H9 (cell line): ENCODE measurements at regions not wholly inside any gene's neighbourhood (a gene's known extent, or its start where the extent isn't known, plus 50 kb on each side); places are given as distances from the start of the nearest gene placed in this dataset.

Experiments used
- DNase-seq: peaks from one replicate; pipeline ENCODE4 v3.0.0-alpha.2; 2017
- H2AFZ ChIP-seq: one replicate; pipeline ENCODE4 v1.6.1; 2013; ENCODE audit warnings: mild to moderate bottlenecking, low read length, control low read depth, moderate library complexity
- H2AK5ac ChIP-seq: 2 replicates; pipeline ENCODE4 v1.6.1; 2013; ENCODE audit warnings: low read length, control low read depth, mixed read lengths; ENCODE audit not compliant: insufficient read length
- H2BK120ac ChIP-seq: one replicate; pipeline ENCODE4 v1.6.1; 2013; ENCODE audit warnings: low read depth, mild to moderate bottlenecking, low read length, control low read depth, inconsistent platforms; ENCODE audit not compliant: poor library complexity, severe bottlenecking
- H2BK12ac ChIP-seq: 2 replicates; pipeline ENCODE4 v1.6.1; 2013; ENCODE audit warnings: low read length, control low read depth, mixed read lengths, low read depth; ENCODE audit not compliant: insufficient read length
- H2BK15ac ChIP-seq: 2 replicates; pipeline ENCODE4 v1.6.1; 2013; ENCODE audit warnings: low read depth, low read length, control low read depth
- H2BK20ac ChIP-seq: one replicate; pipeline ENCODE4 v1.6.1; 2013; ENCODE audit warnings: low read depth, mild to moderate bottlenecking, low read length, control low read depth, inconsistent platforms; ENCODE audit not compliant: poor library complexity, severe bottlenecking
- H2BK5ac ChIP-seq: 2 replicates; pipeline ENCODE4 v1.6.1; 2013; ENCODE audit warnings: low read length, control low read depth, mixed read lengths; ENCODE audit not compliant: insufficient read length
- H3K14ac ChIP-seq: 2 replicates; pipeline ENCODE4 v1.6.1; 2013; ENCODE audit warnings: low read length, control low read depth; ENCODE audit not compliant: insufficient read depth
- H3K18ac ChIP-seq: 2 replicates; pipeline ENCODE4 v1.6.1; 2013; ENCODE audit warnings: low read depth, mild to moderate bottlenecking, mixed read lengths, low read length, control low read depth; ENCODE audit not compliant: insufficient read length
- H3K23ac ChIP-seq: 2 replicates; pipeline ENCODE4 v1.6.1; 2013; ENCODE audit warnings: low read length, control low read depth, mixed read lengths, low read depth; ENCODE audit not compliant: insufficient read length
- H3K23me2 ChIP-seq: 2 replicates; pipeline ENCODE4 v1.6.1; 2013; ENCODE audit warnings: low read depth, mild to moderate bottlenecking, mixed read lengths, low read length, control low read depth; ENCODE audit not compliant: insufficient read length, poor library complexity, severe bottlenecking
- H3K27ac ChIP-seq: 2 replicates; pipeline ENCODE4 v1.5.1; 2013; ENCODE audit warnings: low read length, control low read depth, mixed read lengths, low read depth; ENCODE audit not compliant: insufficient read length
- H3K27me3 ChIP-seq: 2 replicates; pipeline ENCODE4 v1.6.1; 2013; ENCODE audit warnings: low read length, control low read depth, inconsistent platforms; ENCODE audit not compliant: insufficient read depth
- H3K4ac ChIP-seq: 2 replicates; pipeline ENCODE4 v1.6.1; 2013; ENCODE audit warnings: low read depth, mild to moderate bottlenecking, control low read depth, inconsistent platforms, low read length, moderate library complexity
- H3K4me1 ChIP-seq: 2 replicates; pipeline ENCODE4 v1.6.1; 2013; ENCODE audit warnings: low read length, control low read depth, inconsistent platforms; ENCODE audit not compliant: insufficient read depth
- H3K4me2 ChIP-seq: 2 replicates; pipeline ENCODE4 v1.6.1; 2013; ENCODE audit warnings: low read length, control low read depth, mixed read lengths; ENCODE audit not compliant: insufficient read length, insufficient read depth
- H3K56ac ChIP-seq: 2 replicates; pipeline ENCODE4 v1.6.1; 2013; ENCODE audit warnings: low read depth, mild to moderate bottlenecking, mixed read lengths, low read length, control low read depth; ENCODE audit not compliant: insufficient read length
- H3K79me1 ChIP-seq: 2 replicates; pipeline ENCODE4 v1.6.1; 2013; ENCODE audit warnings: low read depth, mild to moderate bottlenecking, moderate library complexity, low read length, control low read depth, inconsistent platforms; ENCODE audit not compliant: insufficient read depth, poor library complexity, severe bottlenecking
- H3K79me2 ChIP-seq: 2 replicates; pipeline ENCODE4 v1.6.1; 2013; ENCODE audit warnings: low read length, control low read depth, inconsistent platforms; ENCODE audit not compliant: insufficient read depth
- H3K9ac ChIP-seq: 2 replicates; pipeline ENCODE4 v1.6.1; 2013; ENCODE audit warnings: low read length, control low read depth, mixed read lengths; ENCODE audit not compliant: insufficient read length; ENCODE audit errors: extremely low read depth
- H3K9me3 ChIP-seq: one replicate; pipeline ENCODE4 v1.6.1; 2013; ENCODE audit warnings: low read depth, low read length, inconsistent platforms; ENCODE audit not compliant: control insufficient read depth
- H3T11ph ChIP-seq: one replicate; pipeline ENCODE4 v1.6.1; 2013; ENCODE audit warnings: mild to moderate bottlenecking, low read length, control low read depth, inconsistent platforms
- H4K20me1 ChIP-seq: one replicate; pipeline ENCODE4 v1.6.1; 2013; ENCODE audit not compliant: control insufficient read depth, insufficient read length, insufficient read depth
- H4K5ac ChIP-seq: 2 replicates; pipeline ENCODE4 v1.6.1; 2013; ENCODE audit warnings: low read depth, mild to moderate bottlenecking, mixed read lengths, low read length, control low read depth; ENCODE audit not compliant: insufficient read length
- H4K8ac ChIP-seq: replicated peaks from 2 replicates; pipeline ENCODE4 v1.6.1; 2013; ENCODE audit warnings: low read length, control low read depth, mixed read lengths, low read depth; ENCODE audit not compliant: insufficient read length
- H4K91ac ChIP-seq: 2 replicates; pipeline ENCODE4 v1.6.1; 2013; ENCODE audit warnings: low read depth, mild to moderate bottlenecking, moderate library complexity, mixed read lengths, low read length, control low read depth; ENCODE audit not compliant: insufficient read length
- H3K27ac Mint-ChIP-seq, 3 experiments: 2 replicates in 2 of 3; 3 replicates in 1 of 3; pipeline ENCODE4 v1.8.0; 2020 to 2021; ENCODE audit warnings: mixed read lengths in 3 of 3, mild to moderate bottlenecking in 1 of 3, moderate library complexity in 1 of 3
- H3K27me3 Mint-ChIP-seq: 2 replicates; pipeline ENCODE4 v1.8.0; 2021; ENCODE audit warnings: low read depth, mild to moderate bottlenecking, moderate library complexity, mixed read lengths
- H3K36me3 Mint-ChIP-seq, 3 experiments: 2 replicates in 2 of 3; 3 replicates in 1 of 3; pipeline ENCODE4 v1.8.0; 2020 to 2021; ENCODE audit warnings: low read depth in 3 of 3, mixed read lengths in 3 of 3; ENCODE audit not compliant: insufficient read depth in 1 of 3
- H3K4me1 Mint-ChIP-seq, 2 experiments: 2 replicates each; pipeline ENCODE4 v1.8.0; 2020; ENCODE audit warnings: mixed read lengths in 2 of 2
- H3K4me3 Mint-ChIP-seq, 2 experiments: 2 replicates in 1 of 2; 3 replicates in 1 of 2; pipeline ENCODE4 v1.8.0; 2020 to 2021; ENCODE audit warnings: mild to moderate bottlenecking in 2 of 2, mixed read lengths in 2 of 2, moderate library complexity in 1 of 2
- H3K9me3 Mint-ChIP-seq, 2 experiments: 2 replicates in 1 of 2; 3 replicates in 1 of 2; pipeline ENCODE4 v1.8.0; 2020; ENCODE audit warnings: mild to moderate bottlenecking in 2 of 2, mixed read lengths in 2 of 2, moderate library complexity in 1 of 2
- CTCF ChIP-seq: fragments of 200-600 bp; sonication (generic); conservative IDR thresholded peaks from 3 replicates; pipeline ENCODE4 v1.8.0; 2021; ENCODE audit warnings: antibody characterized with exemption, mild to moderate bottlenecking
- WGBS: extraction: QIAGEN DNeasy Blood & Tissue Kit; methylation state at CpG from one replicate; pipeline ENCODE4 v1.1.7; 2013; ENCODE audit warnings: missing lambda C conversion rate, low lambda C conversion rate, mixed read lengths; ENCODE audit not compliant: insufficient read length; ENCODE audit errors: extremely low coverage; 5-methylcytosine and 5-hydroxymethylcytosine counted together

GRCh38 chr2:217671871-217672270 lies 330.9 kb downstream of the TNS1 start:
- no peak overlapping the region for H4K5ac ChIP-seq
- no peak overlapping the region for H3K27ac ChIP-seq

More at GRCh38 chr2:217671871-217672270, 330.9 kb downstream of the TNS1 start:
- Mint-ChIP-seq H3K27me3 (peaks cover 5% of the 10 kb centered on the region), H3K36me3 (no peaks in the 10 kb centered on the region), H3K9me3 (peaks cover 0 to 2% of the 10 kb centered on the region in 2 experiments; a peak in 1 of 5 replicates), H3K4me1 (no peaks in the 10 kb centered on the region), H3K4me3 (no peak overlapping the region), H3K27ac (no peak overlapping the region)
- no peak overlapping the region for H4K91ac ChIP-seq
- no peak overlapping the region for H2BK120ac ChIP-seq
- no peak for TF ChIP-seq CTCF
- H2BK20ac ChIP-seq, result no peak overlapping the region
- no peak overlapping the region for H2BK12ac ChIP-seq
- no peaks in the 10 kb centered on the region for H3K27me3 ChIP-seq
- no peak overlapping the region for H3K9ac ChIP-seq
- no peak overlapping the region for H2BK5ac ChIP-seq
- no peaks in the 10 kb centered on the region for H3K9me3 ChIP-seq
- no peak overlapping the region for H3K4ac ChIP-seq
- no peaks in the 10 kb centered on the region for H3K23me2 ChIP-seq
- DNase-seq, result no peak
- H2AFZ ChIP-seq, result no peak overlapping the region
- H3K56ac ChIP-seq, result no peak overlapping the region
- no peak overlapping the region for H3K23ac ChIP-seq
- no peaks in the 10 kb centered on the region for H3K79me2 ChIP-seq
- H3T11ph ChIP-seq, result no peak overlapping the region
- H4K8ac ChIP-seq, result no peak overlapping the region
- H2AK5ac ChIP-seq, result no peak overlapping the region
- no peaks in the 10 kb centered on the region for H4K20me1 ChIP-seq
- H3K4me2 ChIP-seq, result no peak overlapping the region
- no peaks in the 10 kb centered on the region for H3K79me1 ChIP-seq
- no peak overlapping the region for H3K18ac ChIP-seq
- H3K14ac ChIP-seq, result no peak overlapping the region
- WGBS, result no CpG with 5 or more reads among the region's 2 CpGs
- no peak overlapping the region for H2BK15ac ChIP-seq
- H3K4me1 ChIP-seq, result no peaks in the 10 kb centered on the region
